GM19240 (cell line): ENCODE measurements at regions not wholly inside any gene's neighbourhood (a gene's known extent, or its start where the extent isn't known, plus 50 kb on each side); places are given as distances from the start of the nearest gene placed in this dataset.
"Not testable (repeated sequence)": the region's sequence is repeated elsewhere in the genome, so short reads cannot be mapped to it uniquely, and the experiment has no call there.

Experiments
- DNase-seq: peaks from one replicate; pipeline ENCODE4 v3.0.0; 2011; ENCODE audit warnings: low spot score; ENCODE audit not compliant: insufficient read length

GRCh38 chr2:242046206-242046826 lies 176.8 kb downstream of the RTP5 start:
- no peak for DNase-seq

GRCh38 chr2:242047963-242048362 lies 178.4 kb downstream of the RTP5 start:
- no peak for DNase-seq

DNA sequence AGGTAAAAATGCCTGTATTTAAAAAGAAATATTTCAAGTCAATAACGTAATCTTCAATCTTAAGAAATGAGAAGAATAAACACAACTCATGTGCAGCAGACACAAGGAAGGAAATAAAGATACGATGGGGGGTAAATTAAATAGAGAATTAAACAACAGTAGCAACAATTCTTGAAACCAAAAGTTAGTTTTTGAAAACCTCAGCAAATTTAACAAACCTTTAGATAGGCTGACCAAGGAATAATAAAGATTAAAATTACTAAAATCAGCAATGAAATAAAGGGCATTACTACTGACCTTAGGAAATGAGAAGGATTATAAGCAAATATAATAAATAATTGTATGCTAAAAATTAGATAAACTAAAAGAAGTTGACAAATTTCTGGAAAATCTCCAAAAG lies 178.9 kb downstream of the RTP5 start:
- DNase-seq: no peak

- DNase-seq: not testable (repeated sequence)
These were observed 180.0 kb downstream of the RTP5 start for GRCh38 chr2:242049492-242049891.

DNA sequence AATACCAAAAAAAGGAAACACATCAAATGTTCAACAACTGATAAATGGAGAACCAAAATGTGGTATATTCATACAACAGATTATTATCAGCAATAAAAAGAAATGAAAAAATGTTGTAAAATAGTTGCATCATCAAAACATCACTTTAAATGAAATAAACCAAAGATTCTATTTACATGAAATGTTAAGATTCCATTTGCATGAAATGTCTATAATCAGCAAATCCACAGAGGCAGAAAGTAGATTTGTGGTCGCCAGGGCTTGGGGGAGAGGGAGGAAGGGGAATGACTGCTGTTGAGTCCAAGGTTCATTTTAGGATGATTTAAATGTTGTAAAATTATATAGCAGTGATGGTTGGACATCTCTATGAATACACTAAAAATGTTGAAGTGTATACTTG lies 181.9 kb downstream of the RTP5 start:
- DNase-seq: no peak

- no peak for DNase-seq
These were observed 182.9 kb downstream of the RTP5 start for GRCh38 chr2:242052421-242052820.

DNA sequence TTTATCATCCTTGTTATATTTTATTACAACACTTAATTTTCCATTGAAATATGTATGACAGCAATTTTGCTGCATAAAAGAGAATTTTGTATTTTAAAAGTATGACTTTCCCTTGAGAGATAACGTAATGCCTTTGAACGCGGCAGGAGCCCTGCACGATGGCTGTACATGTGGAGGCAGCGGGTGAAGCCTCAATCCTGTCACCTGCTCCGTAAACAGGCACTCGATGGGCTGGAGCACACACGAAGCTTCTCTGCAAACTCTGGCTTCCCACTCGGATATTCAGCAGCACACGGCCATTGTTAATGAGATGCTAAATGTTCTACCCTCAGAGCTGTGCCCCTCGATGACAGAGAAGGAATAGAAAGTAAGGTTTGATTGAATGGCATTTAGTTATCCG lies 184.4 kb downstream of the RTP5 start:
- DNase-seq: no peak

DNA sequence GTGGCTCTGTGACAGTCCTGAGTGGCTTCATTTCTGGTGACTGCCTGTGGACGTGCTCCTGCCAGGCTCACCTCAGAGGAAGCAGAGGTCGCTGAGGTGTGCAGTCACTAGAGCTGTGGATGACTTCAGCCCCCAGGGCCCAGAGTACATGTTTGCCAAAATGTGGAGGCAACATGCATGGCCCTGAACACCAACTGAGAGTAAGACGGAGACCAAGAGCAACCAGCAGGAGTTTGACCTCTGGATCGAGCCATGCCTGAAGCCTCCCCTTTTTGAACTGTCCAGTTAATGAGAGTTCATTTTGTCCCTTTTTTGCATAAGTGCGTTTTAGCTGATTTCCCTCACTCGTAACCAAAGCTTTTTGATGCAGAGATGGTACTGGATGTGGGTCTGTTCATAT lies 184.9 kb downstream of the RTP5 start:
- no peak for DNase-seq

GRCh38 chr2:242054881-242055801 lies 185.6 kb downstream of the RTP5 start:
- no peak for DNase-seq

DNA sequence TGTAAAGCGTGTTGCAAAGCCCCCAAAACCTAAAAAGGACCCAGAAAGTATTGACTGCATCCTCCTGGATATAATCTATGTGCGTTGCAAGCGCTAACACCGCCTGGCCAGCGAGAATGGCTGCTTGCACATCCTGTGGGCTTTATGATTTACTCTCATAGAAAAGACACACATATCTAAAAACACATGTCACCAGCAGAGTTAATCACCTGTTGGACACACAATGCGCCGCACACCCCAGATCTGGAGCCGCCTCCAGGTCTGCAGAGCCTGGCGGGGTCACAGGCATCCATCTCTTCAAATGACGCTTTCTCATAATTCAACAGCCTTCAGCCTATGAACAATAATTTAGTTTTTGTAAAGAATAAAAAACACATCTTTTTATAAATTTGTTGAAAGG lies 186.5 kb downstream of the RTP5 start:
- DNase-seq: no peak

DNA sequence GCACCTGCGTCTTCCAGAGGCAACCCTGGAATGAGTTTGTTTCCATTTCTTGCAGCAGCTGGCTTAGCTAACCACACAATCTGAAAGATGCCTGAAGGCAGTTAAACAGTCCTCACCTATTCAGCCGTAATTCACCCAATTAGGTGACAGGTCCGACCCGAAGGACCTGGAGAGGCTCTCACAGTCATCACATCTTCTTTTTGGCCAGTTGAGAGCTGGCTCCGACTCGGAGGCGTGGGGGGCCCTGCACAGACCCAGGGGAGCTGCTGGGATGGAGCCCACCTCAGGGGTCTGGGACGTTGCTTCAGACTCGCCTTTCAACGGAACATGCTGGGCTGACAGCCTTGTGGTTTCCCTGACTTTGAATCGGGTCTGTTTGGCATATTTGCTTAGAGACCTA lies 187.3 kb downstream of the RTP5 start:
- no peak for DNase-seq

GRCh38 chr2:242057379-242058040 lies 188.0 kb downstream of the RTP5 start:
- no peak for DNase-seq

GRCh38 chr2:242058116-242058680 lies 188.7 kb downstream of the RTP5 start:
- DNase-seq: no peak

GRCh38 chr2:242059566-242059965 lies 190.0 kb downstream of the RTP5 start:
- DNase-seq: no peak

- DNase-seq: no peak
These were observed 190.8 kb downstream of the RTP5 start for GRCh38 chr2:242060212-242060835.

DNA sequence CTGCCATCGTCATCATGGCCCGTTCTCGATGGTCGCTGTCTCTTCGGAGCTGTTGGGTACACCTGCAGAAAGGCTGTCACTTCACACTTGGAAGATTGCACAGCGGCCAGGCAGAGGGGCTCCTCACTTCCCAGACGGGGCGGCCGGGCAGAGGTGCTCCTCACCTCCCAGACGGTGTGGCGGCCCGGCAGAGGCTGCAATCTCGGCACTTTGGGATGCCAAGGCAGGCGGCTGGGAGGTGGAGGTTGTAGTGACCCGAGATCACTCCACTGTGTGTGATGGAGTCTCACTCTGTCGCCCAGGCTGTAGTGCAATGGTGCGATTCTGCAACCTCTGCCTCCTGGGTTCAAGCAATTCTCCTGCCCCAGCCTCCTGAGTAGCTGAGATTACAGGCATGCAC lies 192.4 kb downstream of the RTP5 start:
- DNase-seq: not testable (repeated sequence)

DNA sequence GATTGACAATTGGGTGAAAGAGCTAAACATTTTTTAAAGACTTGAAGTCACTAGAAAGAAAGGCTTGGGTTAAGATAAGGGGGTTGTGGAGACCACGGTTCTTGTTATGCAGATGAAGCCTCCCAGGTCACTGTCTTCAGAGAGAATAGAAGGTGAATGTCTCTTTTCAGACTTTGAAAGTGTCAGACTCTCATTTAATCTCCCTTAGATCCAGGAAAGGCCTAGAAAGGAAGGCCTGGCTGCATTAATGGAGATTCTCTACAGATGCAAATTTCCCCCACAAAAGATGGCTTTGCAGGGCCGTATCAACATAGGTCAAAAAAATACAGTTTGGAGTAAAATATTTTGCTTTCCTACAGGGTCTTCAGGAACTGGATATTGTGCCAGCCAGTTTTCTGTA lies 193.9 kb downstream of the RTP5 start:
- no peak for DNase-seq

DNA sequence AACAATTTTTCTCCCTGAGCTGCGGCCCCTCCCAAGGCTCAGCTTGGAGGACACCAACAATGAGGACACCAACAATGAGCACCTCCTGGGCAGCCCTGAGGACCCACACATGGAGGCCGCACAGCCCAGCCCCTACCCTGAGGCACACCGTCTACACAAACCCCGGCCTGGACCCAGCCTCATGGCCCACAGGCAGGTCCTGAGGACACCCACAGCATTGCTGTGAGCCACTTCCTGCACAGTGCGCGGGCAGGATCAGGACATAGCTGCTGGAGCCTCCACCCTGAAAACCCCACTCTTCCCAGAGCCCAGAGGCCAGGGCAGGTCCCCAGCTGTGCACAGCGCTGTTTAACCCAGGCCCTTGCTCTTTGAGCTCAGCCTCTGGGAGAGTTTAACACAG lies 194.3 kb downstream of the RTP5 start:
- no peak for DNase-seq

DNA sequence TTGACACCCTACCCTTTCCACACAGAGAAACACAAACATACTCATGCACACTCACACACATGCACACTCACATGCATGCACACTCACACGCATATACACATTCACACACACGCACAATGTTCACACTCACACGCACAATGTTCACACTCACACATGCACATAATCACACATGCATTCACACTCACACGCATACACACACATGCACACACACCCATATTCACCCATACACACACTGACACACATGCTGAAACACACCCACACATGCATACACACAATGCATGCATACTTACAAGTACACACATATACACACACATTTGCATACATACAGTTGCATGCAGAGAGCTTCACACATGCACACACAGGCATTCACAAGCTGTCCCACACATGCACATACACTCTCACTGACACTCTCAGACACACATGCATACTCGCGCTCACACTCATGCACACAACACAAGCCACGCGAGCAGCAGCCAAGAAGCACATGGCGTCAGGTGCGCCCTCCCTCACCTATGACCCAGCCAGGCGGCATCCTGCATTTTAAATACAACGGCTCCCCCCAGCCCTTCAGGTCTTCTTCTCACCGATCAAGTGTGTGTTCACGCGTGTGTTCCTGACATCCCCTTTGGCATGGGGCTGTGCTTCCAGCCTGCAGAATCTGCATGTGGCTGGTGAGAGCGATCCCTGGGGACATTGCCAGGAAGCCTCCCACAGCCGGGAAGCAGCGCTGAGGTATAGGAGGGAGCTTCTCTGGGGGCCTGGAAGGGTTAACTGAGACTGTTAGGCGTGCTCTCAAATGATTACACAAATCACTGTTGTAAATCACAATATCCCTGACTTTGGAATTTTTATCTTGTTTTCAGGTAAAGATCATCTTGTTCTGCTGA lies 195.1 kb downstream of the RTP5 start:
- no peak for DNase-seq

GRCh38 chr2:242065426-242065825 lies 195.9 kb downstream of the RTP5 start:
- no peak for DNase-seq

DNA sequence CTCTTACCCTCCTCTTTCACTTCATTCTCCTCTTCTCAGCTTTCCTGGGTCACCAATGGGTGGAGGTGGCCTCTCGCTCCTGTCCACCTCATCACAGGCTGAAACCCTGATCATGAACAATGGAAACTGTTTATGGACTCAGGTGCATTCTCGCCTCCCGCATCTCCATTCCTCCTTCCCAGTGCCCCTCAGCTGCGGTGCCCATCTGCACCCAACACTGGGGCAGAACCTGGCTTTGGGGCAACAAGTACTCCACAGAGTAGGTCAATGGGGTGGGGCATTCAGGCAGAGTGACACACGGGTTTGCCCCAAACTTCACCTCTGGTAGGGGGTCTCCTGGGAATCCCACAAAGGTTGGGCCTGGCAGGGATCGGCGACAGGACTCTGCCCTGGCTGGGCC lies 199.5 kb downstream of the RTP5 start:
- no peak for DNase-seq
